ENCODE measurements at regions not wholly inside any gene's neighbourhood (a gene's known extent, or its start where the extent isn't known, plus 50 kb on each side); places are given as distances from the start of the nearest gene placed in this dataset.
A peak's percentile ranks its signal among the peaks of the same experiment; 100 is the strongest.

DNA sequence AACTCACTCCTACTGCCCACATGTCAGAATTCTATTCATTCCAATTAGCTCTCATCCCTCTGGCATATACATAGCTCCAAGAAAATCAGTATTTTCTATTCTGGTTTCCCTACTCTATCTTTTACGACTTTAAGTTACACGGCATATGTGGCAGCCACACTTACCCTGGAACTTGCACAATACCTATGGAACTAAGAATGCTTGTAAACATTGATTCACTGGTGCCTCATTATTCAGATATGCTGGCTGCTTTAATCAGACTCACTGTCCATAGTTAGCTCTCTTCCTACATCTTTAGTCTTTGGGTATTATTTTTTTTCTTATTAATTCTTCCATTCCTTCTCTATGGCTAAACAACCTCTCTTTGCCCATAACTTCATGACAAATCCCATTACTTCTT lies 1519.9 kb upstream of the ACVR2A start:
- no peak for FAIRE-seq

DNA sequence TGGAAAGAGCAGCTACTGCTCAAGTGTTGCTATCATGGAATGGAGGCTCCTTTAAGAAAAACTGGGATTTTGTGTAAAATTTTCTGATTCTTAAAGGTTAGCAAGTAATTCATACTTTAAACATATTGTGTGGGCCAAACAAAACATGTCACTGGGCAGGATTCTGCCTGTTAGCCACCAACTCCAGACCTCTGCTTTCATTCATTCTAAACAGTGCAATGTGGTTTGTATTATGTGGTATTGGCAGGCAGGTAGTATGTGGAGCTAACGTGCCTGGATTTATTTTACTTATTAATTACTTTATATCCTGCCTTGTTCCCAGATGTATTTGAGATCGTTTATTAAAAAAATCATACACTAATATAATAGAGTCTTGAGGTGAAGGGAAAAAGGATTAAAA lies 1521.3 kb upstream of the ACVR2A start:
- FAIRE-seq = no peak

GRCh38 chr2:146321175-146321574 lies 1523.7 kb upstream of the ACVR2A start:
- no peak for FAIRE-seq

GRCh38 chr2:146317959-146318358 lies 1526.9 kb upstream of the ACVR2A start:
- no peak for FAIRE-seq

DNA sequence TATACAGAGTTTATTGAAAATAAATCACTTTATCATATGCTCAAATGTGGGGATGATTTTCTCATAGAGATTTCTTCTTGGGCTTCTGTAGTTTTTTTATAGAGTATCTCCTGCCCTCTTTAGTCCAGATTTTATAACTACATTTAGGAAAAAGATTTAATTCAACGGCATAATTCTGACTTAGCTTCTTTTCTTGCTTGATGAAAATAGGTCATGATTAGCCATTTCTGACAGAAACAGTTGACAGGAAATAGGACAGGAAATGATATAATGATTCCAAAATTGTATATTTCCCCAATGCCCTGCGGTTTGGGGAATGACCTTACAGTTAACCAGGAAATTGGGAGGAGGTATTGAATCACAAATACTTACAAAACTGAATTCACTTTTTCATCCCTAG lies 1531.9 kb upstream of the ACVR2A start:
- FAIRE-seq = peak; percentile 99

GRCh38 chr2:146305164-146305563 lies 1539.7 kb upstream of the ACVR2A start:
- no peak for FAIRE-seq

DNA sequence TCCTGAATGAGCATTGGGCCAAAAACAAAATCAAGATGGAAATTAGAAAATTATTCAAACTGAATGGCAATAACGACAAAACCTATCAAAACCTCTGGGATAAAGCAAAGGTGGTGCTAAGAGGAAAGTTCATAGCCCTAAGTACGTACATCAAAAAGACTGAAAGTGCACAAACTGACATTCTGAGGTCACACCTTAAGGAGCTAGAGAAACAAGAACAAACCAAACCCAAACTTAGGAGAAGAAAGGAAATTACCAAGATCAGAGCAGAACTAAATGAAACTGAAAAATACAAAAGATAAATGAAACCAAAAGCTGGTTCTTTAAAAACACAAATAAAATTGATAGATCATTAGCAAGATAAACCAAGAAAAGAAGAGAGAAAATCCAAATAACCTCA lies 1543.5 kb upstream of the ACVR2A start:
- FAIRE-seq = no peak

DNA sequence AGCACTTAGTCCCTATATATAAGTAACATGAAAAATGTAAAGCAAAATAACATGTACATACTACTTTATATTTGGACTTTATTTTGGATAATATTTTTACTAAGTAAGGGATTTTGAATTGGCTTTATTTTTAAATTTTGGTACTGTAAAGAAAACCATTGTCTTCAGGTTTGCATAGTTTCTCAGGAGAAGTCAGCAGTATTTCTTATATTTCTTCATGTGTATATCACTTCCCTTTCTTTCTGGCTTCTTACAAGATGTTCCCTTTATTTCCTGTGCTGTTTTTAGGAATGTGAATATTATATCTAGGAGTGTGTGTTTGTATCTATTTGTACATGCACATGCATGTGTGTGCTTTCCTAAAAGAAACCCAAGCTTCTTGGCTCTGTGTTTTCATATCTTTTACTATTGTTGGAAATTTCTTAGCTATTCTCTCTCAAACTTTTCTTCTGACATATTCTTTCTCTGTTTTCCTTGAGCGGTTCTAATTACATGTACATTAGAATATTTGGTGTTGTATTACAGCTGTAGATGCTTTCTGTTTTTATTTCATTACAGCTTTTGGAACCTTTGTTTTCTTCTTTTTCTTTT lies 1549.7 kb upstream of the ACVR2A start:
- no peak for FAIRE-seq

GRCh38 chr2:146287281-146287680 lies 1557.5 kb upstream of the ACVR2A start:
- no peak for FAIRE-seq

- no peak for FAIRE-seq
These were observed 1565.9 kb upstream of the ACVR2A start for GRCh38 chr2:146278881-146279280.

- FAIRE-seq = no peak
These were observed 1573.5 kb upstream of the ACVR2A start for GRCh38 chr2:146271131-146271831.

DNA sequence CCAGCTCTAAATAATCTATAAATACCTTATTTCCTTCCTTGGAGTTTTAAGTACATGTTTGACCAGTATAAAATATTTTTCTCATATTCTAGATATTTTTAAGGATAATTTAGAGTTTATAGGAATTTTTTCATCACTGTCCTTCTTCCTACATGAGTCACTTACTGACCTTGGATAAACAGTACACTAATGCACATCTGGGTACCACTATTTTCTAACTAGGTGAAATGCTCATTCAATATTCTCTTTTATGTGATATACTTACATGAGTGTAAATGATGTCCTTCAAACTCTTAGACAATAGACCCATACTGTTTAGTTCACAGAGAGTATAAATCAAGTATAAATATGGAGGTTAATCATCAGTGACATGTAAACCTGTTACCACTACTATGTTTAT lies 1574.2 kb upstream of the ACVR2A start:
- FAIRE-seq = no peak

GRCh38 chr2:146267093-146267492 lies 1577.7 kb upstream of the ACVR2A start:
- no peak for FAIRE-seq

GRCh38 chr2:146265656-146266055 lies 1579.2 kb upstream of the ACVR2A start:
- no peak for FAIRE-seq

GRCh38 chr2:146262606-146263005 lies 1582.2 kb upstream of the ACVR2A start:
- FAIRE-seq = no peak

GRCh38 chr2:146260551-146260950 lies 1584.3 kb upstream of the ACVR2A start:
- FAIRE-seq = no peak

DNA sequence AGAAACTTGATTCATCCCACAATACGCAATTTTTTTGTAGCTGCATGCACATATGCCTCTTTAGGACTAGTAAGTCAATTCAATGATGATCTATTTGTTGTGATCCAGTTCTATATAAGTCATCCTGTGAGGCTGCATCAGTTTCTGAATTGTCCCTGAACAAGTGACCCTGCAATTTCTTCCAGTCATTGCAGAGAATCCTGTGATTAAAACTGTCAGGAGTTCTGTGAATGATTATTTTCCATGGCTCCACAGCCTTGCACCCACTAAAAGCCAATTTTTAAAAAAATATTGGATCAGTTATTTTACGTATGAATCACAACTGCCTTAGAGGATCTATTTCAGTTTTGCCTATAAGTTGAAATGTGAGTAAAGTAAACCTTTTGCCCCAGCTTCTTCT lies 1585.0 kb upstream of the ACVR2A start:
- no peak for FAIRE-seq

- no peak for FAIRE-seq
These were observed 1586.8 kb upstream of the ACVR2A start for GRCh38 chr2:146258071-146258470.

DNA sequence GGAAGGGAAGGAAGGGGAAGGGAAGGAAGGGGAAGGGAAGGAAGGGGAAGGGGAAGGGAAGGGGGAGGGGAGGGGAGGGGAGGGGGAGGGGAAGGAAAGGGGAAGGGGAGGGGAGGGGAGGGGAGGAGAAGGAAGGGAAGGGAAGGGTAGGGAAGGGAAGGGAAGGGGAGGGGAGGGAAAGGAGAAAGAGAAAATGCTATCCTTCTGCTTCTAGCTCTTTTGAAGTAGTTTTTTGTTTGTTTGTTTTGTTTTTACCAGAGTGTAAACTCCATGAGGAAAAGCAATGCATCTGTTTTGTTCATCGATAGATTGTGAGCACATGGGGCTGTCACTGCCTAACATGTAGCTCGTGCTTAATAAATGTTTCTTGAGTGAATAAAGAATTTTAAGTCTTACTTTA lies 1592.7 kb upstream of the ACVR2A start:
- FAIRE-seq = no peak

DNA sequence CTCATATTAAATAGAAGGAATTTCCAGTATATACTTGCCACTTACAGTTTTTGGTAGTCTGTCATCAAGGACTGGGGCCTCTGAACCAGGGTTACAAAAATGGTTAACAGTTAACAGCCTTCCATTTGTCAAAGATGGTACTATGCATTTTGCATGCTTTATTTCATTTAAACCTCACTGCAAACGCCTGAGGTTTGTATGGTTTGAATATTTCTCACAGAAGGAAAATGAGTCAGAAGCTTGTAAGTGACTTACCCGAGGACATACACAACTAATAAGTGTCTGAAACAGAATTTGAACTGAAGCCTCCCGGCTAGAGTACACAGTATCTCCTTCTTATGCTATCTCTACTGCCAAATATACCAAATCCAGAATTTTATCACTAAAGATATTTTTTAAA lies 1593.5 kb upstream of the ACVR2A start:
- FAIRE-seq = peak; percentile 76

DNA sequence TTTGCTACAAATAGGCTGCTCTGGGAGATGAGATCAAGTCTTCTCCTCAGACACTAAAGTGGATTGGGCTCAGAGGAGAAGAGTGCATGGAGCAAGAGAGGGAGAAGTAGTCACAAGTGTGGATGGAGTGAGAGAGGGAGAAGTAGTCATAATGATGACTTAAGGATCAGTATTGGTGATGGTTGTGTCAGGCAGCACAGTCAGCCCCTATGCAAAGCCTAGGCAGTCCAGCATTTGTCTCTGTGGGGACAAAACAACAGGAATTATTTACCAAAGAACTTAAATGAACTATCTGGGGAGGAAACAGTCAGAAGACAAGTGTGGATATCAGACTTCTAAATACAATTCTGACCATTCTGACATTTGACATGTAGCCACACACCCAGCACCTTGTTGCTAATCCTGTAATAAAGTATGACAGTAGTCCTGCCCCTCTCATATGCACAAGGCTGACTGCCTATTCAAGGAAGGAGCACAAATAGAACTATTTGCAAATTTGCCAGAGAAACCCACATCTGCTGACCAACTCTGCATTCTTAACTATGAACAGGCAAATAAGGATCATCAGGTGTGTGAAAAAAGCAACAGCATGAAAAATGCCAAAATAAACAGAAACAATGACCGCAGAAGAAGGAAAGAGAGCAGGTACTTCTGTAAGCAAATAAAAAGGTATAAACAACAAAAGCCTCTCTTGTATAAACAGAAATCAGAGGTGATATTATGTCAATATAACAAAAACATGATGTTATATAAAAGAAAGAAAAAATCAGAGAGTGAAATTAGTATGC lies 1597.9 kb upstream of the ACVR2A start:
- FAIRE-seq = no peak

DNA sequence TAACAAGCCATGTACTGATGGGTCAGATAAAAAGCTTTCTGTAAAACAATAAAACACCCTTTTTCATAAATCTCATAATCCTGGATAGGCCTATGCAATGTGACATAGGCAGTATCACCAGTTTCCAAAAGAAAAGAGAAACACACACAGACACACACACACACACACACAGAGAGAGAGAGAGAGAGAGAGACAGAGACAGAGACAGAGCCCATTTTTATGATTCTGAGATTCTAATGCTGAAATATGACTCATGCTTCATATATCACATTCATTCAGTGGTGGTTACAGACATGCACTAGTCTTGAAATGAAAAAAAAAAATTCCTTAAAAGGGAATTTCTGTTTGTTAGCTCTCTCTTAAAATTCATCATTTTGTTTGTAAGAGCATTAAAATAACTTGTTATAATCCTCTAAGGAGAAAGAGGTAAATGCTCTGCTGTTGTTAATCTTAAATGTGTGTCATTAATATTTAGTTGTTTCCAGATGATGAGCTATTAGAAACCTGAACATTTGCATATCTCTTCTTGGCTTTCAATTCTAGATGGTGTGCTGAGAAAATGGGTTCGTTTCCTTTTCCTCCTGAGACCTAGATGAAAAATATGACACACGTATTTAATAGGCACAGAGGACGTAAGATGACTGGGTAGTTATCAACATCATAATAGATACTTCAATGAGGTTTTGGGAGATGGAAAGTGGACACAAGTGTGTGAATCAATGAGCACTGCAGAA lies 1598.7 kb upstream of the ACVR2A start:
- FAIRE-seq = no peak

- no peak for FAIRE-seq
These were observed 1600.0 kb upstream of the ACVR2A start for GRCh38 chr2:146244830-146245229.

- FAIRE-seq = peak; percentile 45
These were observed 1600.7 kb upstream of the ACVR2A start for GRCh38 chr2:146244131-146244530.

All from islet of Langerhans (tissue), 1 donor.